ENCODE measurements at regions not wholly inside any gene's neighbourhood (a gene's known extent, or its start where the extent isn't known, plus 50 kb on each side); places are given as distances from the start of the nearest gene placed in this dataset.

DNA sequence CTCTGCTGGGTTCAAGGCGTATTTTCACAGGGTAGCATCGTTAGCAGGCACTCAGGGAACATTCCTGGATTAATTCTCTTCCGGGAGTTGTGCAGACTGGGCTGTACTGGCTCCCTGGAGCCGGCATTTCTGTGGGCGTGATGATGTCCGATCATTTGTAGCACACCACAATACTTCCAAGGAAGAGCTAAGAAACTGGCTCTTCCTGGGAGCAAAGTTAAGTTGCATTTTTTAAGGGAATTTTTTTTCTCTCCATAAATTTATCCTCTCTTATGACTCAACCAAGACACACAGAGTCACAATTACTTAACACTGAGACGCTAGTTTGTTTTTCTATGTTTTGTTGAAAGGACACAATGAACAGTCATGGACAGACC, 211.6 kb upstream of the FOXF1 start:
- H3K79me2 ChIP-seq (ENCODE audit: low read length) = no peaks in the 10 kb centered on the region
- no peak overlapping the region for H3K27ac ChIP-seq (ENCODE audit: low read length)
- no peak overlapping the region for H2AFZ ChIP-seq (ENCODE audit: low read length)
- TF ChIP-seq CTCF (conservative IDR thresholded peaks at IDR 0.05; ENCODE audit: low read depth, low read length) (no peak), EZH2phosphoT487 (IDR thresholded peaks at IDR 0.05; ENCODE audit: borderline replicate concordance, low read length) (no peak), EZH2 (IDR thresholded peaks at IDR 0.05; ENCODE audit: low read length, unreplicated experiment) (no peak)
- no peaks in the 10 kb centered on the region for H3K36me3 ChIP-seq (ENCODE audit: low read depth, low read length)
- no peaks in the 10 kb centered on the region for H3K4me1 ChIP-seq (ENCODE audit: insufficient read depth, low read length)
- H4K20me1 ChIP-seq (ENCODE audit: low read length) = no peaks in the 10 kb centered on the region
- H3K9me3 ChIP-seq (ENCODE audit: low read length) = no peaks in the 10 kb centered on the region
- ATAC-seq (no peak), DNase-seq (no peak)
- no TSS peak for BruUV-seq (replicated peaks)
- no peak overlapping the region for H3K4me2 ChIP-seq (ENCODE audit: low read length)
- H3K27me3 ChIP-seq (ENCODE audit: low read length) = peaks cover 93% of the 10 kb centered on the region
- ChIA-PET POLR2A (ENCODE audit: unreplicated experiment) (no interaction called here), CTCF (no interaction called here)
- H3K9ac ChIP-seq (ENCODE audit: low read length) = no peak overlapping the region
- no peak overlapping the region for H3K4me3 ChIP-seq (ENCODE audit: low read length)
- H3K9me2 ChIP-seq (replicated peaks; ENCODE audit: low read length) = no peaks in the 10 kb centered on the region
- H3F3A ChIP-seq (ENCODE audit: low read length, unreplicated experiment) = no peaks in the 10 kb centered on the region
- intact Hi-C loops (cut with micrococcal nuclease) = no loop called here

- ChIA-PET POLR2A (ENCODE audit: unreplicated experiment) (no interaction called here), CTCF (no interaction called here)
- DNase-seq = no peak
- Histone ChIP-seq H3K9me2 (replicated peaks; ENCODE audit: low read length) (no peaks in the 10 kb centered on the region), H3K79me2 (ENCODE audit: low read length) (no peaks in the 10 kb centered on the region), H3K4me3 (ENCODE audit: low read length) (no peak overlapping the region), H3K27ac (ENCODE audit: low read length) (no peak overlapping the region), H3F3A (ENCODE audit: low read length, unreplicated experiment) (no peaks in the 10 kb centered on the region), H3K36me3 (ENCODE audit: low read depth, low read length) (no peaks in the 10 kb centered on the region), H2AFZ (ENCODE audit: low read length) (no peak overlapping the region), H4K20me1 (ENCODE audit: low read length) (no peaks in the 10 kb centered on the region), H3K4me1 (ENCODE audit: insufficient read depth, low read length) (no peaks in the 10 kb centered on the region), H3K9ac (ENCODE audit: low read length) (no peak overlapping the region), H3K4me2 (ENCODE audit: low read length) (no peak overlapping the region), H3K9me3 (ENCODE audit: low read length) (no peaks in the 10 kb centered on the region), H3K27me3 (ENCODE audit: low read length) (peaks cover 95% of the 10 kb centered on the region)
- intact Hi-C loops (cut with micrococcal nuclease) = no loop called here
- TF ChIP-seq EZH2 (IDR thresholded peaks at IDR 0.05; ENCODE audit: low read length, unreplicated experiment) = no peak
- no peak for TF ChIP-seq EZH2phosphoT487 (IDR thresholded peaks at IDR 0.05; ENCODE audit: borderline replicate concordance, low read length)
- no peak for TF ChIP-seq CTCF (conservative IDR thresholded peaks at IDR 0.05; ENCODE audit: low read depth, low read length)
- no peak for ATAC-seq
- BruUV-seq (replicated peaks) = no TSS peak
Measured at GRCh38 chr16:86299882-86300610, 210.3 kb upstream of the FOXF1 start.

- H4K20me1 ChIP-seq (ENCODE audit: low read length) = no peaks in the 10 kb centered on the region
- no peak for ATAC-seq
- intact Hi-C loops (cut with micrococcal nuclease) = no loop called here
- H3K4me1 ChIP-seq (ENCODE audit: insufficient read depth, low read length) = no peaks in the 10 kb centered on the region
- ChIA-PET POLR2A (ENCODE audit: unreplicated experiment) (no interaction called here), CTCF (no interaction called here)
- H3K4me3 ChIP-seq (ENCODE audit: low read length) = no peak overlapping the region
- no peak overlapping the region for H2AFZ ChIP-seq (ENCODE audit: low read length)
- no peaks in the 10 kb centered on the region for H3K36me3 ChIP-seq (ENCODE audit: low read depth, low read length)
- H3F3A ChIP-seq (ENCODE audit: low read length, unreplicated experiment) = no peaks in the 10 kb centered on the region
- no peaks in the 10 kb centered on the region for H3K79me2 ChIP-seq (ENCODE audit: low read length)
- H3K9me3 ChIP-seq (ENCODE audit: low read length) = no peaks in the 10 kb centered on the region
- peaks cover 96% of the 10 kb centered on the region for H3K27me3 ChIP-seq (ENCODE audit: low read length)
- no peak for DNase-seq
- H3K4me2 ChIP-seq (ENCODE audit: low read length) = no peak overlapping the region
- no TSS peak for BruUV-seq (replicated peaks)
- TF ChIP-seq EZH2phosphoT487 (IDR thresholded peaks at IDR 0.05; ENCODE audit: borderline replicate concordance, low read length) = no peak
- no peak overlapping the region for H3K27ac ChIP-seq (ENCODE audit: low read length)
- no peaks in the 10 kb centered on the region for H3K9me2 ChIP-seq (replicated peaks; ENCODE audit: low read length)
- H3K9ac ChIP-seq (ENCODE audit: low read length) = no peak overlapping the region
Measured at GRCh38 chr16:86300746-86301481, 209.4 kb upstream of the FOXF1 start.

Data from PC-3 (cell line).